Large intestine (tissue), 3 donors: ENCODE measurements at regions not wholly inside any gene's neighbourhood (a gene's known extent, or its start where the extent isn't known, plus 50 kb on each side); places are given as distances from the start of the nearest gene placed in this dataset.

Experiments used
- DNase-seq, 2 donors: peaks; one replicate each; pipeline versions ENCODE4 v3.0.0 to v3.0.0-alpha.2; 2013
- H3K27ac ChIP-seq: one replicate; pipeline ENCODE4 v1.5.1; 2013; ENCODE audit warnings: low read length
- H3K27me3 ChIP-seq: 2 replicates; pipeline ENCODE4 v1.6.1; 2013; ENCODE audit warnings: low read length; ENCODE audit not compliant: control insufficient read depth, insufficient read depth
- H3K36me3 ChIP-seq: 2 replicates; pipeline ENCODE4 v1.6.1; 2013; ENCODE audit warnings: low read length; ENCODE audit not compliant: control insufficient read depth, insufficient read depth
- H3K4me1 ChIP-seq: one replicate; pipeline ENCODE4 v1.6.1; 2013; ENCODE audit warnings: low read length; ENCODE audit not compliant: control insufficient read depth, insufficient read depth
- H3K4me3 ChIP-seq: one replicate; pipeline ENCODE4 v1.5.1; 2013; ENCODE audit warnings: low read length
- H3K9me3 ChIP-seq: one replicate; pipeline ENCODE4 v1.6.1; 2013; ENCODE audit warnings: mild to moderate bottlenecking, low read depth, low read length, moderate library complexity; ENCODE audit not compliant: control insufficient read depth
- WGBS: methylation state at CpG from one replicate; pipeline ENCODE4 v1.1.5; 2013; ENCODE audit warnings: low lambda C conversion rate; ENCODE audit not compliant: insufficient coverage; 5-methylcytosine and 5-hydroxymethylcytosine counted together

- Histone ChIP-seq H3K27ac (no peak overlapping the region), H3K27me3 (no peaks in the 10 kb centered on the region), H3K36me3 (no peaks in the 10 kb centered on the region), H3K4me3 (no peak overlapping the region), H3K9me3 (no peaks in the 10 kb centered on the region), H3K4me1 (no peaks in the 10 kb centered on the region)
- WGBS = 100% methylated on average over 1 of the region's 3 CpGs
- DNase-seq = no peak
Observed at GRCh38 chr4:33390976-33391375, 2670.8 kb downstream of the PCDH7 start.

DNA sequence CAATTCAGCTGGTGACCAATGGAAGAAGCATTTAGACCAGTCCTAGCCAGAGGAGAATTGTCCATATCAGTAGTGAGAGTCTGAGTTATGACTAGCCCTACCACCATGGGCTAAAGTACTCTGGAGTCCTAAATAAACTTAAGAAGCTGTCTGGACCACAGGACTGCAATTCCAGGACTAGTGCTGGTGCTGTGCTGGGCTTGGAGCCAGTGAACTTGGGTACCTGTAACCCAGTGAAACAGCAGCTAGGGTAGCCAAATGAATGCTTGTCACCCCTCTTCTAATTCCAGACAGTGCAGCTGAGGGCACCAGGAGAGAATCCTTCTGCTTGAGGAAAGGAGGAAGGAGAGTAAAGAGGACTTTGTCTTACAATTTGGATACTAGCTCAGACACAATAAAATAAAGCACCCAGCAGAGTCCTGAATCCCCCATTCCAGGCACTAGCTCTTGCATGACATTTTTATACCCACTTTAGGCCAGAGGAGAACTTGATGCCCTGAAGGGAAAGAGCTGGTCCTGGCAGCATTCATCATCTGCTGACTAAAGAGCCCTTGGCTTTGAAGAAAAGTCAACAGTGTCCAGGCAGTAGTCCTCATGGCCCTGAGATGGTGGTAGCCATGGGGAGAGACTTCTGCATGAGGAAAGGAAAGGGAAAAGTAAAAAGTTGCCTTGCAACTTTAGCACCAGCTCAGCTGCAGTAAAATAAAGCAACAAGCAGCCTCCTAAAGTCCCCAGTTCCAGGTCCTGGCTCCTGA is 2675.7 kb downstream of the PCDH7 start:
- H3K4me1 ChIP-seq = no peaks in the 10 kb centered on the region
- H3K4me3 ChIP-seq = no peak overlapping the region
- H3K27me3 ChIP-seq = no peaks in the 10 kb centered on the region
- no peak for DNase-seq
- no peaks in the 10 kb centered on the region for H3K9me3 ChIP-seq
- no peak overlapping the region for H3K27ac ChIP-seq
- H3K36me3 ChIP-seq = no peaks in the 10 kb centered on the region

DNA sequence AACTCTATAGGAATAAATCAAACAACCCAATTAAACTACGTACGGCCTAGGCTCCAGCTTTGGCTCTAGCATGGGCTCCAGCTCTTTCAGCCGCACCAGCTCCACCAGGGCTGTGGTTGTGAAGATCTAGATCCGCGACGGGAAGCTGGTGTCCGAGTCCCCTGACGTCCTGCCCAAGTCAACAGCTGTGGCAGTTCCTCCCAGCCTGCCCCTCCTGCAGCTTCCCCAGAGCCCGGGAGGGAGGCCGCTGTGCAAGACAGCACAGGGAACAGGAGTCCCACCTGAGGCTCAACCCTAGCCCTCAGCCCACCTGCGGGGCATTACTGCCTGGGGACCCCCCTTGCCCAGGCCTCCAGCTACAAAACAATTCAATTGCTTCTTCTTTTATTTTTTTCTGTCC is 2680.3 kb downstream of the PCDH7 start:
- DNase-seq = no peak
- Histone ChIP-seq H3K36me3 (no peaks in the 10 kb centered on the region), H3K4me3 (no peak overlapping the region), H3K27me3 (no peaks in the 10 kb centered on the region), H3K27ac (no peak overlapping the region), H3K4me1 (no peaks in the 10 kb centered on the region), H3K9me3 (no peaks in the 10 kb centered on the region)
- WGBS = no CpG with 5 or more reads among the region's 11 CpGs

- H3K36me3 ChIP-seq = no peaks in the 10 kb centered on the region
- no peaks in the 10 kb centered on the region for H3K4me1 ChIP-seq
- H3K27ac ChIP-seq = no peak overlapping the region
- 100% methylated on average over 1 of the region's 2 CpGs for WGBS
- no peaks in the 10 kb centered on the region for H3K27me3 ChIP-seq
- no peaks in the 10 kb centered on the region for H3K9me3 ChIP-seq
- H3K4me3 ChIP-seq = no peak overlapping the region
- no peak for DNase-seq
Observed at GRCh38 chr4:33407496-33407895, 2687.3 kb downstream of the PCDH7 start.

GRCh38 chr4:33411182-33411581 is 2691.0 kb downstream of the PCDH7 start:
- Histone ChIP-seq H3K9me3 (no peaks in the 10 kb centered on the region), H3K4me3 (no peak overlapping the region), H3K36me3 (no peaks in the 10 kb centered on the region), H3K27ac (no peak overlapping the region), H3K27me3 (no peaks in the 10 kb centered on the region), H3K4me1 (no peaks in the 10 kb centered on the region)
- DNase-seq = no peak
- WGBS = no CpG with 5 or more reads among the region's 1 CpG

DNA sequence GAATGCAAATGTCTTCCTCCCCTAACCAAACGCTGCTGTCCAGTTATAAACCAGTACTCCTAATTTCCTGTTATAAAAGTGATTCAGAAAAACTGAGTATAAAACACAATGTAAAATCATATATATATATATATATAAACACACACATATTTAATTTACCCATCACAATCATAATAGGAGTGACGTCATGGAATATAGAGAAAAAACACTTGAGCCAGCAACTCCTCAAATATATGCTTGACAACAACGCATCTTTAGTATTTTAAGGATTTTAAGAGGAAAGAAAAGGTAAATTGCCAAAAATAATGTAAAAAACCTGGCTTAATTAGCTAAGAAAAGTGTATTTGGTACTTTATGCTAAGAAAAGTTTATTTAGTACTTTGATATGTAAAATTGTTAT is 2701.7 kb downstream of the PCDH7 start:
- 100% methylated on average over 1 of the region's 3 CpGs for WGBS
- Histone ChIP-seq H3K27ac (no peak overlapping the region), H3K36me3 (no peaks in the 10 kb centered on the region), H3K4me1 (no peaks in the 10 kb centered on the region), H3K9me3 (no peaks in the 10 kb centered on the region), H3K4me3 (no peak overlapping the region), H3K27me3 (no peaks in the 10 kb centered on the region)
- no peak for DNase-seq

DNA sequence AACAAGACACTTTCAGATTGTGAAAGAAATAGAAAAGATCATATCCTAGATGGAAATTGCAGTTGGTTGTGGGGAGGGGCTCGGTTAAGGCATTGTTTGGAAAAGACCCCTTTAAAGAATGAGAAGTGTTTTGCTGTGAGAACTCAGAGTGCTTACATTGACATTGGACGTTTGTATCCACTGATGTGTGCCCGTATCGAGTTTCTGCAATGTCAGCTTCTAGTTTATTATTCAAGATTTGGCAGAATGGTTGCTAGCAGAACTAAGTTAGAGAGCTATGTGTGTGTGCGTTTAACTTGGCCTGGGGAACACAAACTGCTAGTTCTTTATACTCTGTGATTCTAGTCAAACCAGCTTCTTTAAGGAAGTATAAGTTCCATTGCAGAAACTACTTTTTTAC is 2702.5 kb downstream of the PCDH7 start:
- Histone ChIP-seq H3K9me3 (no peaks in the 10 kb centered on the region), H3K4me1 (no peaks in the 10 kb centered on the region), H3K36me3 (no peaks in the 10 kb centered on the region), H3K4me3 (no peak overlapping the region), H3K27me3 (no peaks in the 10 kb centered on the region), H3K27ac (no peak overlapping the region)
- 83% methylated on average over 1 of the region's 5 CpGs for whole genome bisulfite sequencing
- DNase-seq = no peak

DNA sequence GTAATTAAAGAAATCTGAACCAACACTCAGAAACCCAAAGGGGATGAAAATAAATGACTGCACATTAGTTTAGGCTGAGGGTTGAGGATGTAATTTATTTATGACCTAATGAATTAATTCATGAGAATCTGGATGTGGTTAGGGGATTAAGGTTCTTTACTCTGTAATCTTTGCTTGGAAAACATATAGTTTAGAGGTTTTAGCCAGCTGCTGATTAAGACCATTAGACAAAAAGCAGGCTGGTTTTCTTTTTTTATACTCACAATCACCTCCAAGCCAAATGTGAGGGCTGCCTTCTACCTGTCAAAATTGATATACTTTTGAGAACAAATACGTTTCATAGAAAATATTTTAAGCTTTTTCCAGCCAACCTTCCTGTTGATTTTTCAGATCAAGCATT is 2705.8 kb downstream of the PCDH7 start:
- no peaks in the 10 kb centered on the region for H3K36me3 ChIP-seq
- no peaks in the 10 kb centered on the region for H3K9me3 ChIP-seq
- DNase-seq = no peak
- H3K4me3 ChIP-seq = no peak overlapping the region
- 75% methylated on average over 1 of the region's 1 CpG for WGBS
- H3K4me1 ChIP-seq = no peaks in the 10 kb centered on the region
- H3K27me3 ChIP-seq = no peaks in the 10 kb centered on the region
- no peak overlapping the region for H3K27ac ChIP-seq

DNA sequence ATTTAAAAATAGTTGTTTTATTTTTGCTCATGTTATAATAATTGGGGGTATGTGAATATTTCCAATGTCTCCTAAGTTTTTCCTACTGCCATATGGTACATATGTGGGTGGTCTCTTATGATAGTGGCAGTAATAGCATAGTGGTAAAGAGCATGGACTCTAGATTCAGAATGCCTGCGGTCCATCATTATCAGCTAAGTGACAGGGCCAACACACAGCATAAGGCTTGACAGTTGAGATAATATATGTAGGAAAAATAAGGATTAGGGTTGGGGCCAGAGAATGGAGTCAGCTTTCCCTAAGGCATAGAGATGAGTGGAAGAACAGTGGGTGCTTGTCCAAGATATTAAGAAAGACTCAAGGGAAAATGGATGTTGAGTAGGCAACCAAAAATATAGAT is 2707.5 kb downstream of the PCDH7 start:
- H3K27me3 ChIP-seq = no peaks in the 10 kb centered on the region
- WGBS = 100% methylated on average over 1 of the region's 1 CpG

GRCh38 chr4:33429971-33430370 is 2709.8 kb downstream of the PCDH7 start:
- no peaks in the 10 kb centered on the region for H3K9me3 ChIP-seq
- no peaks in the 10 kb centered on the region for H3K4me1 ChIP-seq
- no peak for DNase-seq
- 100% methylated on average over 1 of the region's 4 CpGs for WGBS
- no peaks in the 10 kb centered on the region for H3K36me3 ChIP-seq
- H3K4me3 ChIP-seq = no peak overlapping the region
- no peaks in the 10 kb centered on the region for H3K27me3 ChIP-seq
- H3K27ac ChIP-seq = no peak overlapping the region

More for the DNA sequence above, 2707.5 kb downstream of the PCDH7 start:
- Histone ChIP-seq H3K27ac (no peak overlapping the region), H3K4me1 (no peaks in the 10 kb centered on the region), H3K36me3 (no peaks in the 10 kb centered on the region), H3K9me3 (no peaks in the 10 kb centered on the region), H3K4me3 (no peak overlapping the region)
- DNase-seq = no peak

DNA sequence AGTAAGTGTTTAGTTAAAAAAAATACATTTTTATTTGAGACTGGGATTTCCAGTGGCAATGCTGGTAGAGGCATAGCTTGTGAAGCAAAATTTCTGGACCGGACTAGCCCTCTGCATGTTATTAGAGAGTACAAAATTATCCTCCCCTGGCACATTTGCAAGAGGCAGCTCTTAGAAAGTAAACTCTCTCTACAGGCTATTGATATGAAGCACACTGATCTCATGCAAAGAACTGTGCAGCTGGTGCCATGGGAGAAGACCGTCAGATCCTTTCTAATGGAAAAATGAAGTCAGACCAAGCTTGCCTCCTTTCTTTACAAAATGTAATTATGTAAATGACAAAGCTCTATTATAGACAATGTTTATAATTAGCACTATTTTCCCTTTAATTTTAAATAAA is 2717.2 kb downstream of the PCDH7 start:
- H3K36me3 ChIP-seq = no peaks in the 10 kb centered on the region
- no peaks in the 10 kb centered on the region for H3K4me1 ChIP-seq
- H3K4me3 ChIP-seq = no peak overlapping the region
- H3K27ac ChIP-seq = no peak overlapping the region
- H3K27me3 ChIP-seq = no peaks in the 10 kb centered on the region
- peaks cover 3% of the 10 kb centered on the region for H3K9me3 ChIP-seq
- WGBS = no CpG with 5 or more reads among the region's 2 CpGs
- no peak for DNase-seq
